ENCODE measurements at regions not wholly inside any gene's neighbourhood (a gene's known extent, or its start where the extent isn't known, plus 50 kb on each side); places are given as distances from the start of the nearest gene placed in this dataset.
"Not testable (repeated sequence)": the region's sequence is repeated elsewhere in the genome, so short reads cannot be mapped to it uniquely, and the experiment has no call there.

DNA sequence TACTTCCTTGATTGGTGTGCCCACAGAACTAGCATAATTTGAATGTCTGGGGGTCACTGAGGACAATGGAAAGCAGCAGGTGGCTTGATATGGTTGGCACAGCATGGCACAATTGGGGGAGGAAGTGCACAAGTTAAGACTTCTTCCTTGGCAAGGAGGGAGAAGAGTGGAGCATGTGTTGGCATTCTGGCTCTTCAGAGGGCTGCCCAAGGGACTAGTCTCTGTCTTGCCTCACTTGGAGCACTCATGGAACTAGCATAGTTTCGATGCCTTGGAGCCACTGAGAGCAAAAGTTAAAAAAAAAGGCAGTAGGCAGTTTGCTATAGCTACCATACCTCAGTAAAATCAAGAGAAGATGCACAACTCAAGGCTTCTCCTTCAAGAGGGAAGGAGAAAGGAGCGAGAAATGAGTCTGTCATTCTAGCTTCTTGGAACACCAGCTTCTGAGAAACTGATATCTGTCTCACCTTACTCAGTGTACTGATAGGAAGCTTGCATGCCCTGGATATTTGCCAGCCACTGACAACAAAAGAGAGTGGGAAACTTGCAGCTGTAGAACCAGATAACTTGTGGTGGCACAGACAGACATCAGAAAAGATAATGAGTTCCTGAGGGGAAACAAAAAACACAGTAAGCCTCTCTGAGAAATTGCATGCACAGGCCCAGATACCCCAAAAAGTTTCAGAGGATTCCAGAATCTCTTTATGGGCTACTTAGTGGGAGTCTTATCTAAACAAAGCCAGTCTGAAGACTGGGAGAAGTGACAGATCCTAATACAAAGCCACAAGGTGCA, 207.5 kb upstream of the SAMSN1 start:
- no peak for DNase-seq

GRCh38 chr21:14753069-14753465, 207.0 kb upstream of the SAMSN1 start:
- no peak for DNase-seq

- DNase-seq, result no peak
Observed at GRCh38 chr21:14752345-14752909, 206.3 kb upstream of the SAMSN1 start.

DNA sequence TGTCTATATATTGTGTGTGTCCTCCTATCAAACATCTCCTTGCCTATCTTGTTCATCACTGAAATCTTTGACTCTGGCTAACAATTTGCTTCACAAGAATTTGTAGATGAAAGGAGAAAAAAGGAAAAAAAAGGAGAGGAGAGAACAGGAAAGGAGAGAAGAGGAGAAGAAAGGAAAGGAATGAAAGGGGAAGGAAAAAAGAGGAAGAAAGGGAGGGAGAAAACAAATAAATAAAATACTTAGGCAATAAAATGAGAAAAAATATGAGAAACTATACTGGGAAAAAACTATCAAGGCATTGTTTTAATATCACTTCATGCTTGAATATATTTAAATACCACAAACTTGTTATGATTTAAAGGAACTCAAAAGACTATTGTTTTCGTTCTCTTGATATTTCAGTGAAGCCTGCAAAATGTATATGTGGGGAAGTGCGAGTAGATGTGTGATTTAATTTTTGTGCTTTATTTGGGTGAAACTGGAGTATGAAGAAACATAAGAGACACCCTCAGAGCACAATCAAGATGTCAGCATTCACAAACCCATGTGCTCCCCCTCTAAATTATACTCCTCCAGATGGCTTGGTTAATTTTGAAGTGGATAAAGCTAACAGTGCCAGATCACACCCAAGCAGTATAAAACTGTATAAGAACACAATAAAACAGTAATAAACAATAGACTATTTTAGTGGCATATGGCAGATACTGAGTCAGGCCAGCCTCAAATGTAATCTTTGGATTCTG, 205.7 kb upstream of the SAMSN1 start:
- DNase-seq, result no peak

- DNase-seq, result no peak
Observed at GRCh38 chr21:14751011-14751410, 204.9 kb upstream of the SAMSN1 start.

DNA sequence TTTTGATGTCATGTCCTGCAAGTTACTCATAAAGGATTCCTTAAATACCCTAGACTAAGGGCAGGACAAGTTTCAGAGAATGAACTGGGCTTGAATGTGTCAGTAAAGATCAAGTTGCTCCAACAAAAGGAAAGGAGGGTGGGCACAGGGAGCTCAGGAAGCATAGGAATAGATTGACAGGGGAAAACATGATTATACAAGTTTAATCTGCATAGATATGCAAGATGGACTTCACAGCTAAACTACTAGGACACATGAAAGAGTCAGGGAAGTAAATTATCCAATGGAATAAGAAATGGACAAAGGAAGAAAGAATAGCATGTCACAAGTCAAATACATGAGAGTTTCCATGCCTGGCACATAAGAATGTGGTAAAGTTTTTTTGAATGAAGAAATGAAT, 203.9 kb upstream of the SAMSN1 start:
- no peak for DNase-seq

DNA sequence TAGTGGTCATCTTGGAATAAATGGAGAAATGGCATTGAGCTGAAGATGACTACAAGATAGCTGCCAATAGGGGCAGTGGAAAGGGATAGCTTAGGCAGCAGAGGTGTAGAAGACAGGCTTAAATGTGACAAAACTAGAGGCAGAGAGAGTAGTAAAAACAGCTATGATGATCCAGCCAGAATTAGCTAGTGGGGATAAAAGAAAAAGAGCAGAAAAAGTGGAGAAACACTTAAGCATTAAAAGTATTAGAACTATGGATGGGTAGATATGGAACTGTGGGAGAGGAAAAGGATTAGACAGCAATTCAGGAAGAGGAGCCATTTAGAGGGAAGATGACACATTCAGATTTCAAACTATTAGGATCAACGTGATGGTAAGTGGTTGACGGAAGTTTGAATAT, 202.5 kb upstream of the SAMSN1 start:
- DNase-seq, result no peak

GRCh38 chr21:14744368-14744767, 198.3 kb upstream of the SAMSN1 start:
- DNase-seq, result no peak

- DNase-seq, result no peak
Observed at GRCh38 chr21:14742119-14742518, 196.0 kb upstream of the SAMSN1 start.

DNA sequence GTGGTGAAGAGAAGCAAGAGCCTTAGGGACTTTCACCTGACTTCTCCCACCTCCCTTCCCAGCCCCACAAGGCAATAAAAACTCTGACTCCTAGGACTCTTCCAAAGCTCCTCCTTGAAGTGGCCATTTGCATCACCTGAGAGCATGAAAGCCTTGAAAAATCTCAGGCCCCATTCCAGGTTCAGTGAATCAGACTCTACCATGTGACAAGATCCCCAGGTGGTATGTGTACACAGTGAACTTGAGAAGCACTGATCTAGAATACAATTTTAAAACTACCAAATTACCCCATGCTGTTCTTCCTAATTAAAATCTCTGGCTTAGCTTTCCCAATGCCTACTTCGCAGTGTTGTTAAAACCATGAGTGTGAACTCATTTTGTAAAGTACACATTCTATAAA, 195.1 kb upstream of the SAMSN1 start:
- no peak for DNase-seq

DNA sequence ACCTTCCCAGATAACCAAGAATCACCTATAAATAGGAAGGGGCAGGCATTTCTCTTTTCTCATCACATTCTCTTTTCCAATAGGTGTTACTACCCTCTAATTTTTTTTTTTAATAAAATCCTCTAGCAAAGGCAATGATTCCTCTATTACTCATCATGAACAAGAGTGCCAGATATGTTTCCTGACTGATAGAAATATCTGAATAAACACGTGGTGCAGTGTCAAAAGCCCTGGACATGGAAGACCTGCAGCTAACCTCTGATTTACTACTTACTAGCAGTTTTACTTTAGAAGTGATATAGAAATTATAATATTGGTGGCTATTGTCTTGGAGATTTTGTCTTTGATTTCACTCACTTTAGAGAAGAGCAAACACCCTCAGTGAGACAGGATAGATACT, 194.6 kb upstream of the SAMSN1 start:
- no peak for DNase-seq

DNA sequence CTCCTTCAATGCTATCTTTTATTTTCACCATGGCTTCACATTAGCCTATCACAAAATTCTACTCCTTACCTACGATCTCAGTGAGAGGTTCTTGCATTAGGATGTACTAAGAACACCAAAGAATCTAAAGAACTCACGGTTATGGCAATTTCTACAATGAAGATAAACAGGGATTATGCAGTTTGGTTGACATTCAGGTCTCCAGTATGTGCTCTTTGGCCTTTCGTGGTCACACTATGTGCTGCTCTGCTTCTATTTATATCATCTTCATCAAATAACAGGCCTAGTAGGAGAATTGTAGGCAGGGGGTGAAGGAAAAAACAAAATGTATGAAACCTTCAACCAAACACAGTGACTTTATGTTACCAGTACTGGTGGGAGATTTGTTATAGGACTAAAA, 194.0 kb upstream of the SAMSN1 start:
- no peak for DNase-seq

DNA sequence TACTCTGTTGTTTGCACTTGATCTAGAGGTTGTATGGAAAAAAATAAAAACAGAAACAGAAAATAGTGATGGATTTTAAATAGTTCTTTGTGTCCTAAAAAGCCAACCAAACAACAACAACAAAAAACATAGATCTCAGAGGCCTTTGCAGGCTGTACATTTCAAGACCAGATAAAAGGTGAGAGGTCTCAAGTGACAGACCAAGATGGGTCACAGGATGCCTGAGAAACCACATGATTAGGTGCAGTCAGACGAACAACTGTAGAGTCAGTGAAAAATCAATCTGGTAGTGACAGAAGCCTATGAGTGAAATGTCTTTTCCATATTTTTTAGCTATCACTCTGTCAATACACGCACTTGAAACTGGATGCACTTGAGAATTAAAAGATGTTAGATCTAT, 193.5 kb upstream of the SAMSN1 start:
- DNase-seq, result no peak

DNA sequence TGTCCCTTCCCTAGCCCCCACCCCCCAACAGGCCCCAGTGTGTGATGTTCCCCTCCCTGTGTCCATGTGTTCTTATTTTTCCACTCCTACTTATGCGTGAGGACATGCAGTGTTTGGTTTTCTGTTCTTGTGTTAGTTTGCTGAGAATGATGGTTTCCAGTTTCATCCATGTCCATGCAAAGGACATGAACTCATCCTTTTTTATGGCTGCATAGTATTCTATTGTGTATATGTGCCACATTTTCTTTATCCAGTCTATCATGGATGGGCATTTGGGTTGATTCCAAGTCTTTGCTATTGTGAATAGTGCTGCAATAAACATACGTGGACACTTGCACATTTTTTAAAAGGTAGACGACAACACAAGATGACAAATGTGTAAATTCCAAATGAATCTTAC, 192.5 kb upstream of the SAMSN1 start:
- DNase-seq, result not testable (repeated sequence)

DNA sequence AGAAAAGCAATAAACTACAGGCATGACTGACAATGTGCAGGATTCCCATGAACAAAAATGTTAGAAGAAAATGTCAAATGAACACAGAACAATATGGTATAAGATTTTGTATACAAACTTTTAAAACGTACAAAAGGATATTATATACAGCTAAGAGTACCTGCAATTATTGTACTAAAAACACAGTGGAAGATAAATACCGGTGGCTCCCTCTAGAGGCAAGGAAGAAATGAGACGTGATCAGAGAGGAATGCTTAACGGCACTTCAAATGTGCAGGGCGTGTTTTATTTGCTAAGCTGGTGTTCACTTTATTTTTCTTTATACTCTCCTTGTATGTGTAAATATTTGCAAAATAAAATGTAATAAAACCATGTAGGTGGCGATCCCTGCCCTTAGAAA, 191.8 kb upstream of the SAMSN1 start:
- peak; percentile 42 for DNase-seq

- DNase-seq, result no peak
Observed at GRCh38 chr21:14737284-14737691, 191.2 kb upstream of the SAMSN1 start.

DNA sequence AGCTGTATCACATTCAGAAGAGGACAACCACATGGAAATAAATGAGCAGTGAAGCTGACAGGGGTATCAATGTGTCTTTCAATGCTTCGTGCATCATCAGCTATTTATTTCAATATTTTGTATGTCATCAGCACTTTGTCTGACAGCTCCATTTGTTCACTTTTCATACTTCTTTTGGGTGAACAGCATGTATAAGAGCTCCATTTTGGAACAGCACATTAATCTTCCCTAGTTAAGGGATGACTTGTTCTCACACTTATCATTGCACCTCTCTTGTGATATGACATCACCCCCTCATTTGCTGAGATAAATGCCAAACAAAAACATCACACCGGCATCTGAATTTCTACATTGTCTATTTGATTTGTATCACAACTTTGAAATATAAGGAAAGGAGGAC, 190.6 kb upstream of the SAMSN1 start:
- DNase-seq, result no peak

- DNase-seq, result no peak
Observed at GRCh38 chr21:14736162-14736561, 190.0 kb upstream of the SAMSN1 start.

DNA sequence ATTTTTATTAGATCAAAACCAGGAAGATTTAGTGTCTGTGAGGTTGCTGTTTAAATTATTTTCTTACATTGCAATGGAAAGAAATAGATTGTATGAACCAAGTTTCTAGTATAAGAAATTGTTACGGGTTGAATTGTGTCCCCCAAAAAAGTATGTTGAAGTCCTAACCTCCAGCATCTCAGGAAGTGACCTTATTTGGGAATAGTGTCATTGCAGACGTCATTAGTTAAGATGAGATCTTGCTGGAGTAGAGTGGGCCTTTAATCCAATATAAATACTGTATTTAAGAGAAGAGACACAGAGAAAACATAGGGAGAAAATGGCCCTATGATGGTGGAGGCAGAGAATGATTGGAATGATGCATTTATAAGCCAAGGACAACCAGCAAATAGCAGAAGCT, 188.7 kb upstream of the SAMSN1 start:
- no peak for DNase-seq

GRCh38 chr21:14734191-14734590, 188.1 kb upstream of the SAMSN1 start:
- DNase-seq, result no peak

- no peak for DNase-seq
Observed at GRCh38 chr21:14725219-14725618, 179.1 kb upstream of the SAMSN1 start.

DNA sequence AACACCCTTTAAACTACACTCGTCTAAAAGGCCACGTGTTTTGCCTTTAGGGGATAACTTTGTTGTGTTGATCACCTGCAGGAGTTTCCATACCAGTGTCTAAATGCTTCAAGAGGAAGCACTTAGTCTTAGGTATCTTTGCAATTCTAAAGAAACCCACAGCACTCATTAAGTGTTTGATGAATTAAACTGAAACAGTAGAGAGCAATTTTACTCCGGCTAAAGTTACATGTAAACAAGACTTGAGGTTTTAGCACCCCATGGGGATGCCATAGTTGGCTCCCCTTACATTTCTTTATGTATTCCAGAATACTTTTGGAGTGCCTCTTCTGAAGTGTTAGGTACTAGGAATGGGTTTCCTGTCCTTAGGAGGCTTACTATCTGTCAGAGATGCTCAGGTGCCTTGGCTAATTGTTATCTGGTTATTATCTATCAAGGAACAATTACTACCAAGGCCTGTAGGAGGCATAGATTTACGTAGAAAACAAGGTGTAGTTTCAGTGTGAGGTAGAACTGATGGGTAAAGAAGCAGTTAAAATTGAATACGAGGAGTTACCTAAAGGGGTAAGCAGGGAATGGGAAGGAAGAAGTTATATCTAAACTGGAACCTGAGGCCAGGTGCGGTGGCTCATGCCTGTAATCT, 176.8 kb upstream of the SAMSN1 start:
- DNase-seq, result no peak

DNA sequence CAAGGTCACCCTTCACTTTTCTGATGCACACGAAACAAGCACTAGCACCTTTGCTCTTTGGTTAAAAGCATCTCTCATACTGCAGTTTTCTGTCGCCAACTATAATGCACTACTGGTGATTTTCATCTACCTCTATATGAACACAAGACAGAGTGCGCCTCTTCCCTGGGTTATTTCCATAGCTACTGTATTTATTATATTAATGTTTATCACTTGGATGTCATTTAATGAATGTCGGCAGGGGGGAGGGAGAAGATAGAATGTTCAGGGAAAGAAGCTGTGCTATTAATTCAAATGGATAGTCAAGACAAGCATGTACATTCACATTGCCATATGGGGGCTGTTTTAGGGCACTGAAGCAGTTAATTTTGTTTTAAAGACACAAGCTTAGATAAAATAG, 174.1 kb upstream of the SAMSN1 start:
- no peak for DNase-seq

- DNase-seq, result no peak
Observed at GRCh38 chr21:14718951-14719350, 172.8 kb upstream of the SAMSN1 start.

Measured in NCI-H526 treated with DMSO at 0.1 percent for 48 hours (cell line).